HEK293 (cell line): ENCODE measurements at regions not wholly inside any gene's neighbourhood (a gene's known extent, or its start where the extent isn't known, plus 50 kb on each side); places are given as distances from the start of the nearest gene placed in this dataset.

Experiments
- CTCF ChIA-PET: fragments of 350-600 bp; formaldehyde crosslinking; extraction: SDS; loops from one replicate; lab custom pipeline; 2021; ENCODE audit warnings: antibody characterized with exemption; lab: Yijun Ruan, JAX
- POLR2A ChIA-PET: fragments of 300-600 bp; formaldehyde crosslinking; extraction: SDS; loops from one replicate; lab custom pipeline; 2020; ENCODE audit warnings: antibody characterized with exemption, inconsistent platforms; lab: Yijun Ruan, JAX
- H3K27ac ChIP-seq: fragments of 200-500 bp; sonication (Bioruptor generic); 2 replicates; pipeline ENCODE4 v1.5.1; 2014; ENCODE audit warnings: low read depth, low read length, control low read depth, inconsistent platforms; ENCODE audit errors: extremely low read depth
- H3K36me3 ChIP-seq, 2 experiments: fragments of 200-500 bp in 1 of 2; sonication (Bioruptor generic) in 1 of 2; 1 replicate in 1 of 2; 2 replicates in 1 of 2; pipeline ENCODE4 v1.5.1; 2014 to 2017; ENCODE audit warnings: inconsistent platforms in 2 of 2, low read length in 2 of 2; ENCODE audit not compliant: control insufficient read depth in 2 of 2, insufficient read depth in 1 of 2
- H3K4me1 ChIP-seq: fragments of 200-500 bp; sonication (Bioruptor generic); 2 replicates; pipeline ENCODE4 v1.5.1; 2014; ENCODE audit warnings: mild to moderate bottlenecking, low read length, inconsistent platforms; ENCODE audit not compliant: control insufficient read depth, insufficient read depth
- H3K4me3 ChIP-seq: 2 replicates; pipeline ENCODE4 v1.5.1; 2011; ENCODE audit warnings: low read depth, mild to moderate bottlenecking, control low read depth, low read length, moderate library complexity
- H3K9me3 ChIP-seq: fragments of 200-500 bp; sonication (Bioruptor generic); 2 replicates; pipeline ENCODE4 v1.5.1; 2014; ENCODE audit warnings: low read depth, low read length, inconsistent platforms; ENCODE audit not compliant: control insufficient read depth, insufficient read depth
- KLF7 ChIP-seq: fragments of 450-650 bp; formaldehyde crosslinking; IDR thresholded peaks from 2 replicates; pipeline ENCODE4 v1.5.1; 2016; ENCODE audit warnings: missing biosample characterization, missing genetic modification characterization, borderline replicate concordance
- YY2 ChIP-seq: fragments of 450-650 bp; formaldehyde crosslinking; IDR thresholded peaks from 2 replicates; pipeline ENCODE4 v1.5.1; 2016; ENCODE audit warnings: missing biosample characterization, missing genetic modification characterization
- ZBTB20 ChIP-seq: fragments of 450-650 bp; formaldehyde crosslinking; IDR thresholded peaks from 2 replicates; pipeline ENCODE4 v1.5.1; 2016; ENCODE audit warnings: missing biosample characterization, missing genetic modification characterization
- ZBTB21 ChIP-seq: fragments of 450-650 bp; formaldehyde crosslinking; IDR thresholded peaks from 2 replicates; pipeline ENCODE4 v1.5.1; 2017; ENCODE audit warnings: missing biosample characterization, missing genetic modification characterization
- ZNF169 ChIP-seq: fragments of 450-650 bp; formaldehyde crosslinking; IDR thresholded peaks from 2 replicates; pipeline ENCODE4 v1.5.1; 2016; ENCODE audit warnings: missing biosample characterization, missing genetic modification characterization
- ZNF18 ChIP-seq: fragments of 450-650 bp; formaldehyde crosslinking; IDR thresholded peaks from 2 replicates; pipeline ENCODE4 v1.5.1; 2016; ENCODE audit warnings: missing biosample characterization, missing genetic modification characterization
- ZNF23 ChIP-seq: fragments of 450-650 bp; formaldehyde crosslinking; IDR thresholded peaks from 2 replicates; pipeline ENCODE4 v1.5.1; 2016; ENCODE audit warnings: missing biosample characterization, missing genetic modification characterization, borderline replicate concordance
- ZNF391 ChIP-seq: fragments of 450-650 bp; formaldehyde crosslinking; IDR thresholded peaks from 2 replicates; pipeline ENCODE4 v1.5.1; 2016; ENCODE audit warnings: low read depth, missing biosample characterization, missing genetic modification characterization, borderline replicate concordance
- ZNF433 ChIP-seq: fragments of 450-650 bp; formaldehyde crosslinking; IDR thresholded peaks from 2 replicates; pipeline ENCODE4 v1.5.1; 2016; ENCODE audit warnings: missing biosample characterization, missing genetic modification characterization, low read depth
- ZNF510 ChIP-seq: fragments of 450-650 bp; formaldehyde crosslinking; IDR thresholded peaks from 2 replicates; pipeline ENCODE4 v1.5.1; 2018; ENCODE audit warnings: mild to moderate bottlenecking, missing genetic modification characterization, missing biosample characterization; ENCODE audit not compliant: insufficient replicate concordance
- ZNF518A ChIP-seq: fragments of 450-650 bp; formaldehyde crosslinking; conservative IDR thresholded peaks from 2 replicates; pipeline ENCODE4 v1.5.1; 2016; ENCODE audit warnings: low read depth, missing biosample characterization, missing genetic modification characterization
- ZNF580 ChIP-seq: fragments of 450-650 bp; formaldehyde crosslinking; IDR thresholded peaks from 2 replicates; pipeline ENCODE4 v1.5.1; 2016; ENCODE audit warnings: missing biosample characterization, missing genetic modification characterization
- ZNF621 ChIP-seq: fragments of 450-650 bp; formaldehyde crosslinking; IDR thresholded peaks from 2 replicates; pipeline ENCODE4 v1.5.1; 2017; ENCODE audit warnings: missing biosample characterization, missing genetic modification characterization
- ZNF645 ChIP-seq: fragments of 450-650 bp; formaldehyde crosslinking; IDR thresholded peaks from 2 replicates; pipeline ENCODE4; 2016; ENCODE audit warnings: missing biosample characterization, missing genetic modification characterization
- ZNF768 ChIP-seq: fragments of 450-650 bp; formaldehyde crosslinking; IDR thresholded peaks from 2 replicates; pipeline ENCODE4 v1.5.1; 2018; ENCODE audit warnings: missing biosample characterization, mild to moderate bottlenecking, missing genetic modification characterization
- ZNF792 ChIP-seq: fragments of 450-650 bp; formaldehyde crosslinking; IDR thresholded peaks from 2 replicates; pipeline ENCODE4 v1.5.1; 2016; ENCODE audit warnings: missing biosample characterization, missing genetic modification characterization
- ZNF830 ChIP-seq: fragments of 450-650 bp; IDR thresholded peaks from 2 replicates; pipeline ENCODE4 v1.5.0; 2018; ENCODE audit warnings: missing biosample characterization, missing genetic modification characterization, low read depth, mild to moderate bottlenecking, moderate library complexity
- ZSCAN5A ChIP-seq: fragments of 450-650 bp; formaldehyde crosslinking; IDR thresholded peaks from 2 replicates; pipeline ENCODE4 v1.5.1; 2016; ENCODE audit warnings: missing biosample characterization, missing genetic modification characterization

GRCh38 chr15:81942655-81943195 is 103.1 kb downstream of the MEX3B start:
- ChIA-PET CTCF (interaction anchor here (1.0 kb wide), 1 partner anchor 462 kb away, joined by 3 read pairs; no protein-coding TSS in a partner anchor), POLR2A (no interaction called here)
- no peaks in the 10 kb centered on the region for H3K9me3 ChIP-seq
- H3K27ac ChIP-seq = no peak overlapping the region
- TF ChIP-seq ZNF830 (tag by site-specific recombination) = no peak
- TF ChIP-seq ZNF23 (tag by site-specific recombination) = no peak
- TF ChIP-seq ZNF621 (tag by site-specific recombination) = no peak
- TF ChIP-seq ZNF169 (tag by site-specific recombination) = no peak
- no peak for TF ChIP-seq KLF7
- no peak for TF ChIP-seq ZNF518A (tag by site-specific recombination)
- TF ChIP-seq ZNF645 (tag by site-specific recombination) = no peak
- TF ChIP-seq ZNF433 (tag by site-specific recombination) = no peak
- TF ChIP-seq ZNF580 (tag by site-specific recombination) = no peak
- TF ChIP-seq YY2 (tag by site-specific recombination) = no peak
- no peak for TF ChIP-seq ZBTB21 (tag by site-specific recombination)
- TF ChIP-seq ZNF391 (tag by site-specific recombination) = no peak
- no peak for TF ChIP-seq ZNF792 (tag by site-specific recombination)
- no peak for TF ChIP-seq ZSCAN5A
- TF ChIP-seq ZNF510 (tag by site-specific recombination) = no peak
- no peak for TF ChIP-seq ZNF768
- no peak for TF ChIP-seq ZBTB20 (tag by site-specific recombination)
- no peak for TF ChIP-seq ZNF18 (tag by site-specific recombination)
- H3K36me3 ChIP-seq = no peaks in the 10 kb centered on the region
- H3K4me1 ChIP-seq = peaks cover 14% of the 10 kb centered on the region
- no peak overlapping the region for H3K4me3 ChIP-seq
